ENCODE measurements at regions not wholly inside any gene's neighbourhood (a gene's known extent, or its start where the extent isn't known, plus 50 kb on each side); places are given as distances from the start of the nearest gene placed in this dataset.

GRCh38 chr17:79203016-79203415 lies 128.4 kb downstream of the ENGASE start:
- DNase-seq (ENCODE audit: low read depth, low spot score) = no peak
- H3K27ac ChIP-seq (ENCODE audit: low read length) = no peak overlapping the region
- H3K36me3 ChIP-seq (ENCODE audit: control insufficient read depth, insufficient read depth, low read length) = no peaks in the 10 kb centered on the region
- H3K9me3 ChIP-seq (ENCODE audit: control insufficient read depth, insufficient read depth, low read length) = no peaks in the 10 kb centered on the region
- WGBS (ENCODE audit: insufficient coverage, insufficient read length) = no CpG with 5 or more reads among the region's 9 CpGs
- no peaks in the 10 kb centered on the region for H3K27me3 ChIP-seq (ENCODE audit: control insufficient read depth, insufficient read depth, low read length)
- peaks cover 6% of the 10 kb centered on the region for H3K4me1 ChIP-seq (ENCODE audit: control insufficient read depth, insufficient read depth, low read length)
- no peak overlapping the region for H3K4me3 ChIP-seq (ENCODE audit: low read length)

- Histone ChIP-seq H3K4me1 (ENCODE audit: control insufficient read depth, insufficient read depth, low read length) (peaks cover 6% of the 10 kb centered on the region), H3K9me3 (ENCODE audit: control insufficient read depth, insufficient read depth, low read length) (no peaks in the 10 kb centered on the region), H3K27ac (ENCODE audit: low read length) (no peak overlapping the region), H3K36me3 (ENCODE audit: control insufficient read depth, insufficient read depth, low read length) (no peaks in the 10 kb centered on the region), H3K27me3 (ENCODE audit: control insufficient read depth, insufficient read depth, low read length) (no peaks in the 10 kb centered on the region), H3K4me3 (ENCODE audit: low read length) (no peak overlapping the region)
- WGBS (ENCODE audit: insufficient coverage, insufficient read length) = no CpG with 5 or more reads among the region's 12 CpGs
- no peak for DNase-seq (ENCODE audit: low read depth, low spot score)
Observed at GRCh38 chr17:79202480-79202879, 127.9 kb downstream of the ENGASE start.

GRCh38 chr17:79201536-79202227 lies 127.1 kb downstream of the ENGASE start:
- Histone ChIP-seq H3K27me3 (ENCODE audit: control insufficient read depth, insufficient read depth, low read length) (no peaks in the 10 kb centered on the region), H3K27ac (ENCODE audit: low read length) (no peak overlapping the region), H3K4me1 (ENCODE audit: control insufficient read depth, insufficient read depth, low read length) (peaks cover 6% of the 10 kb centered on the region), H3K9me3 (ENCODE audit: control insufficient read depth, insufficient read depth, low read length) (no peaks in the 10 kb centered on the region), H3K36me3 (ENCODE audit: control insufficient read depth, insufficient read depth, low read length) (no peaks in the 10 kb centered on the region), H3K4me3 (ENCODE audit: low read length) (no peak overlapping the region)
- no CpG with 5 or more reads among the region's 15 CpGs for WGBS (ENCODE audit: insufficient coverage, insufficient read length)
- no peak for DNase-seq (ENCODE audit: low read depth, low spot score)

GRCh38 chr17:79201119-79201518 lies 126.5 kb downstream of the ENGASE start:
- H3K9me3 ChIP-seq (ENCODE audit: control insufficient read depth, insufficient read depth, low read length) = no peaks in the 10 kb centered on the region
- H3K27ac ChIP-seq (ENCODE audit: low read length) = no peak overlapping the region
- WGBS (ENCODE audit: insufficient coverage, insufficient read length) = no CpG with 5 or more reads among the region's 6 CpGs
- DNase-seq (ENCODE audit: low read depth, low spot score) = no peak
- H3K36me3 ChIP-seq (ENCODE audit: control insufficient read depth, insufficient read depth, low read length) = no peaks in the 10 kb centered on the region
- H3K4me1 ChIP-seq (ENCODE audit: control insufficient read depth, insufficient read depth, low read length) = peaks cover 6% of the 10 kb centered on the region
- H3K4me3 ChIP-seq (ENCODE audit: low read length) = no peak overlapping the region
- H3K27me3 ChIP-seq (ENCODE audit: control insufficient read depth, insufficient read depth, low read length) = no peaks in the 10 kb centered on the region

- no CpG with 5 or more reads among the region's 10 CpGs for WGBS (ENCODE audit: insufficient coverage, insufficient read length)
Observed at GRCh38 chr17:79196913-79197312, 122.3 kb downstream of the ENGASE start.

DNA sequence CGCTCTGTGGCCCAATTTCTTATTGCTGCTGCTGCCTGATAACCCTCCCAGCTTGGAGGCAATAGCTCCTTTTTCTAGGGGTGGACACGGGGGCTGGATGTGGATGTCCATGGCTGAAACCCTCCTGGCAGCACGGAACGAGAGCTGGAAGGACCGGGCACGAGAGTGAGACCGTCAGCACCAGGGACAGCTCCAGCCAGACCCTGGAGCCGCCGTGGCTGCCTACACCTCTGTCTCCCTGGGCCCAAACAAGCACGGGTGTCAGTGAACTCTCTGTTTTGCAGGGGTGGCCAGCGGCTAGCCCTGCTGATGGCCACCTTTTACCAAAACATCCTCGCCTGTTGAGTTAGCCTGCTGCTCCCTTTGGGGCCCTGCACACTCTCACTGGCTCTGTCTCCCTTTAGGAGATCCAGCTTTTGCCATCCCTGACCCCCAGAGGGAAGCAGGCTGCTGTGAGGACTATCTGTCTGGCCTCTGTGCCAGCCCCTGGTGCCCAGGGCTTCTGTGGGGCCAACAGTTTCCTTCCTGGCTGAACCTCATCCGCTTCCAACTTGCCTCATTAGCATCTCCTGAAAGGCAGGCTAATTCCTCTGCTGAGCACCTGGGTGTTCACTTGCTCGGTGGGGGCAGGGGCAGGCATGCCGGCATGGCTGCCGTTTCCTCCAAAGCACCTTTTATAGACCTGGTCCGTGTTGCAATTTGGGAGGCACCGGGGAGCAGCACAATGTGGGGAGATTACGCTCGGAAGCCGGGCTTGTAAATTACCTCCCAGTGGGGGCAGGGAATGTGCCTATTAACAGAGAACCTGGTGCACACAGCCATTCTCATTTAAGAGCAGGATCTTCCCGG lies 118.1 kb downstream of the ENGASE start:
- WGBS (ENCODE audit: insufficient coverage, insufficient read length) = no CpG with 5 or more reads among the region's 22 CpGs
- no peak for DNase-seq (ENCODE audit: low read depth, low spot score)
- no peaks in the 10 kb centered on the region for H3K27me3 ChIP-seq (ENCODE audit: control insufficient read depth, insufficient read depth, low read length)

More at GRCh38 chr17:79196913-79197312, 122.3 kb downstream of the ENGASE start:
- Histone ChIP-seq H3K27me3 (ENCODE audit: control insufficient read depth, insufficient read depth, low read length) (no peaks in the 10 kb centered on the region), H3K27ac (ENCODE audit: low read length) (no peak overlapping the region), H3K4me1 (ENCODE audit: control insufficient read depth, insufficient read depth, low read length) (peaks cover 14% of the 10 kb centered on the region), H3K9me3 (ENCODE audit: control insufficient read depth, insufficient read depth, low read length) (no peaks in the 10 kb centered on the region), H3K36me3 (ENCODE audit: control insufficient read depth, insufficient read depth, low read length) (no peaks in the 10 kb centered on the region), H3K4me3 (ENCODE audit: low read length) (no peak overlapping the region)
- no peak for DNase-seq (ENCODE audit: low read depth, low spot score)

GRCh38 chr17:79191270-79191934 lies 116.8 kb downstream of the ENGASE start:
- WGBS (ENCODE audit: insufficient coverage, insufficient read length) = no CpG with 5 or more reads among the region's 21 CpGs
- H3K27me3 ChIP-seq (ENCODE audit: control insufficient read depth, insufficient read depth, low read length) = no peaks in the 10 kb centered on the region

More for the DNA sequence above, 118.1 kb downstream of the ENGASE start:
- H3K9me3 ChIP-seq (ENCODE audit: control insufficient read depth, insufficient read depth, low read length) = no peaks in the 10 kb centered on the region
- no peak overlapping the region for H3K4me3 ChIP-seq (ENCODE audit: low read length)
- H3K27ac ChIP-seq (ENCODE audit: low read length) = no peak overlapping the region
- peaks cover 10% of the 10 kb centered on the region for H3K4me1 ChIP-seq (ENCODE audit: control insufficient read depth, insufficient read depth, low read length)
- H3K36me3 ChIP-seq (ENCODE audit: control insufficient read depth, insufficient read depth, low read length) = no peaks in the 10 kb centered on the region

GRCh38 chr17:79189305-79189704 lies 114.7 kb downstream of the ENGASE start:
- H3K27ac ChIP-seq (ENCODE audit: low read length) = no peak overlapping the region
- no peaks in the 10 kb centered on the region for H3K9me3 ChIP-seq (ENCODE audit: control insufficient read depth, insufficient read depth, low read length)
- peaks cover 5% of the 10 kb centered on the region; the same call in 1 of the 2 replicates for H3K27me3 ChIP-seq (ENCODE audit: control insufficient read depth, insufficient read depth, low read length)
- no peaks in the 10 kb centered on the region for H3K36me3 ChIP-seq (ENCODE audit: control insufficient read depth, insufficient read depth, low read length)
- DNase-seq (ENCODE audit: low read depth, low spot score) = no peak
- no peak overlapping the region for H3K4me3 ChIP-seq (ENCODE audit: low read length)
- H3K4me1 ChIP-seq (ENCODE audit: control insufficient read depth, insufficient read depth, low read length) = peaks cover 10% of the 10 kb centered on the region
- WGBS (ENCODE audit: insufficient coverage, insufficient read length) = no CpG with 5 or more reads among the region's 14 CpGs

More at GRCh38 chr17:79191270-79191934, 116.8 kb downstream of the ENGASE start:
- Histone ChIP-seq H3K36me3 (ENCODE audit: control insufficient read depth, insufficient read depth, low read length) (no peaks in the 10 kb centered on the region), H3K4me1 (ENCODE audit: control insufficient read depth, insufficient read depth, low read length) (peaks cover 10% of the 10 kb centered on the region), H3K27ac (ENCODE audit: low read length) (no peak overlapping the region), H3K4me3 (ENCODE audit: low read length) (no peak overlapping the region), H3K9me3 (ENCODE audit: control insufficient read depth, insufficient read depth, low read length) (no peaks in the 10 kb centered on the region)
- no peak for DNase-seq (ENCODE audit: low read depth, low spot score)

GRCh38 chr17:79188685-79189084 lies 114.1 kb downstream of the ENGASE start:
- no peak overlapping the region for H3K4me3 ChIP-seq (ENCODE audit: low read length)
- H3K27ac ChIP-seq (ENCODE audit: low read length) = no peak overlapping the region
- H3K4me1 ChIP-seq (ENCODE audit: control insufficient read depth, insufficient read depth, low read length) = peaks cover 11% of the 10 kb centered on the region
- WGBS (ENCODE audit: insufficient coverage, insufficient read length) = no CpG with 5 or more reads among the region's 7 CpGs
- peaks cover 7% of the 10 kb centered on the region; the same call in 1 of the 2 replicates for H3K27me3 ChIP-seq (ENCODE audit: control insufficient read depth, insufficient read depth, low read length)
- DNase-seq (ENCODE audit: low read depth, low spot score) = no peak
- H3K36me3 ChIP-seq (ENCODE audit: control insufficient read depth, insufficient read depth, low read length) = no peaks in the 10 kb centered on the region
- no peaks in the 10 kb centered on the region for H3K9me3 ChIP-seq (ENCODE audit: control insufficient read depth, insufficient read depth, low read length)

DNA sequence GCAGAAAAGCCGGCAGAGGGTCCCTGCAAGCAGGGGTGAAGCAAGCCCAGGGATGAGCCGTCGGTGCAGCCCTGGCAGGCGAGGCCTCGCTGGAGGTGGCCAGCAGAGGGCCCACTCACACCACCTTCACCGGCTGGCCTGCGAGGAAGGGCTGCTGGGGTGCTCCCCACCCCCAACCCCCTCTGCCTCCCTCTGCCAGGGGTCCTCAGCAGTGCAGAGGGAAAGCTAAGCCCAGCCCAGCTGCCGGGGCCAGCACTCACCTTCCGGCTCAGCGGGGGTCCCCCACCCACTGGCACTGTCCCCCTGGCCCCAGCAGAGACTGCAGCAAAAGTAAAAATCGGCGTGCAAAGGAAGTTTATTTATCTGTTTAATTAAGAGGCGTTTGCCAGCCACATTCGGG lies 113.4 kb downstream of the ENGASE start:
- Histone ChIP-seq H3K36me3 (ENCODE audit: control insufficient read depth, insufficient read depth, low read length) (no peaks in the 10 kb centered on the region), H3K9me3 (ENCODE audit: control insufficient read depth, insufficient read depth, low read length) (no peaks in the 10 kb centered on the region), H3K27me3 (ENCODE audit: control insufficient read depth, insufficient read depth, low read length) (peaks cover 7% of the 10 kb centered on the region; the same call in 1 of the 2 replicates), H3K4me1 (ENCODE audit: control insufficient read depth, insufficient read depth, low read length) (peaks cover 10% of the 10 kb centered on the region), H3K27ac (ENCODE audit: low read length) (no peak overlapping the region), H3K4me3 (ENCODE audit: low read length) (no peak overlapping the region)
- DNase-seq (ENCODE audit: low read depth, low spot score) = no peak
- WGBS (ENCODE audit: insufficient coverage, insufficient read length) = no CpG with 5 or more reads among the region's 14 CpGs

Data from iPS DF 6.9 (cell line).